Endodermal cell (in vitro differentiated cells): ENCODE measurements at regions not wholly inside any gene's neighbourhood (a gene's known extent, or its start where the extent isn't known, plus 50 kb on each side); places are given as distances from the start of the nearest gene placed in this dataset.

ENCODE experiments used
- DNase-seq: peaks from one replicate; pipeline ENCODE4 v3.0.0-alpha.2; 2017
- H3K27ac ChIP-seq: 2 replicates; pipeline ENCODE4 v1.5.1; 2013; ENCODE audit warnings: mild to moderate bottlenecking, low read depth, low read length, moderate library complexity
- H3K27me3 ChIP-seq: 2 replicates; pipeline ENCODE4 v1.6.1; 2013; ENCODE audit warnings: mild to moderate bottlenecking, low read length, moderate library complexity; ENCODE audit not compliant: insufficient read depth, control insufficient read depth, poor library complexity, severe bottlenecking
- H3K36me3 ChIP-seq: 2 replicates; pipeline ENCODE4 v1.7.0; 2013; ENCODE audit warnings: mild to moderate bottlenecking, low read length, moderate library complexity; ENCODE audit not compliant: control insufficient read depth, insufficient read depth
- H3K4me1 ChIP-seq: one replicate; pipeline ENCODE4 v1.7.0; 2013; ENCODE audit warnings: low read length; ENCODE audit not compliant: control insufficient read depth, insufficient read depth
- H3K4me3 ChIP-seq: 2 replicates; pipeline ENCODE4 v1.5.1; 2013; ENCODE audit warnings: mild to moderate bottlenecking, low read length, moderate library complexity
- H3K9ac ChIP-seq: 2 replicates; pipeline ENCODE4 v1.6.1; 2013; ENCODE audit warnings: mild to moderate bottlenecking, low read length, moderate library complexity; ENCODE audit not compliant: poor library complexity, severe bottlenecking; ENCODE audit errors: extremely low read depth
- H3K9me3 ChIP-seq: 2 replicates; pipeline ENCODE4 v1.6.1; 2013; ENCODE audit warnings: mild to moderate bottlenecking, low read length, moderate library complexity; ENCODE audit not compliant: control insufficient read depth
- H3K27ac Mint-ChIP-seq: 2 replicates; pipeline ENCODE4 v1.8.0; 2020; ENCODE audit warnings: mixed read lengths
- H3K27me3 Mint-ChIP-seq: 2 replicates; pipeline ENCODE4 v1.8.0; 2021; ENCODE audit warnings: mild to moderate bottlenecking, mixed read lengths; ENCODE audit not compliant: insufficient read depth
- H3K36me3 Mint-ChIP-seq: 2 replicates; pipeline ENCODE4 v1.8.0; 2020; ENCODE audit warnings: low read depth, mixed read lengths
- H3K4me1 Mint-ChIP-seq: 2 replicates; pipeline ENCODE4 v1.8.0; 2020; ENCODE audit warnings: mixed read lengths
- H3K4me3 Mint-ChIP-seq: 2 replicates; pipeline ENCODE4 v1.8.0; 2020; ENCODE audit warnings: mild to moderate bottlenecking, moderate library complexity, mixed read lengths
- H3K9me3 Mint-ChIP-seq: 2 replicates; pipeline ENCODE4 v1.8.0; 2020; ENCODE audit warnings: mild to moderate bottlenecking, mixed read lengths
- WGBS, 2 experiments: methylation state at CpG; one replicate each; pipeline versions ENCODE4 v1.1.5 to v1.1.7; 2013; ENCODE audit warnings: missing lambda C conversion rate in 2 of 2, mixed read lengths in 1 of 2; ENCODE audit not compliant: insufficient coverage in 1 of 2, insufficient read length in 1 of 2; 5-methylcytosine and 5-hydroxymethylcytosine counted together
- TF ChIP-seq, protein P1 (sequence below): fragments of 200-600 bp; sonication (generic); conservative IDR thresholded peaks from 2 replicates; pipeline ENCODE4 v1.5.0; 2021; ENCODE audit warnings: antibody characterized with exemption, mild to moderate bottlenecking

DNA sequence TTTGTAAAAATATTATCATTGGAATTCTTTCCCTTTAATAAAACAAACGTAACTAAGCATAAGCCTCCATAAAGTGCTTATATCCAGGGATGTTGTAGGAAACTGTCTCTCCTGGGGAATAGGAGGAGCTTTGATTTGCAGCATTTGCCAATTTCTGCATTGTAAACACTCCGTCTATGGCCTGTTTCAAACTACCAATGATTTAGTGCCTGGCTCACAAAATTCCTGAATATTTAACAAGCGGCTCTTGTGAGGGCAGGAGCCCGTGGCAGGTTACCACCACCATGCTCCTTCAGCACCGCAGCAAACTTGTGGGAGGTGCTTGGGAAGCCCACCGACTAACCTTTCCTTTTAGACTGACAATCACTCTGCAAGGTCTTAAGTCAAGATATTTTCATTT, 520.3 kb downstream of the SOX11 start:
- Mint-ChIP-seq H3K4me1 (no peaks in the 10 kb centered on the region), H3K4me3 (no peak overlapping the region), H3K27ac (no peak overlapping the region), H3K27me3 (no peaks in the 10 kb centered on the region), H3K36me3 (no peaks in the 10 kb centered on the region), H3K9me3 (no peaks in the 10 kb centered on the region)
- DNase-seq, result no peak
- Histone ChIP-seq H3K27me3 (no peaks in the 10 kb centered on the region), H3K27ac (no peak overlapping the region), H3K4me3 (no peak overlapping the region), H3K36me3 (no peaks in the 10 kb centered on the region), H3K9ac (no peak overlapping the region), H3K9me3 (no peaks in the 10 kb centered on the region), H3K4me1 (no peaks in the 10 kb centered on the region)
- 95 to 100% methylated on average over 1 to 6 of the region's 6 CpGs for WGBS, 2 experiments
- TF ChIP-seq, protein P1, sequence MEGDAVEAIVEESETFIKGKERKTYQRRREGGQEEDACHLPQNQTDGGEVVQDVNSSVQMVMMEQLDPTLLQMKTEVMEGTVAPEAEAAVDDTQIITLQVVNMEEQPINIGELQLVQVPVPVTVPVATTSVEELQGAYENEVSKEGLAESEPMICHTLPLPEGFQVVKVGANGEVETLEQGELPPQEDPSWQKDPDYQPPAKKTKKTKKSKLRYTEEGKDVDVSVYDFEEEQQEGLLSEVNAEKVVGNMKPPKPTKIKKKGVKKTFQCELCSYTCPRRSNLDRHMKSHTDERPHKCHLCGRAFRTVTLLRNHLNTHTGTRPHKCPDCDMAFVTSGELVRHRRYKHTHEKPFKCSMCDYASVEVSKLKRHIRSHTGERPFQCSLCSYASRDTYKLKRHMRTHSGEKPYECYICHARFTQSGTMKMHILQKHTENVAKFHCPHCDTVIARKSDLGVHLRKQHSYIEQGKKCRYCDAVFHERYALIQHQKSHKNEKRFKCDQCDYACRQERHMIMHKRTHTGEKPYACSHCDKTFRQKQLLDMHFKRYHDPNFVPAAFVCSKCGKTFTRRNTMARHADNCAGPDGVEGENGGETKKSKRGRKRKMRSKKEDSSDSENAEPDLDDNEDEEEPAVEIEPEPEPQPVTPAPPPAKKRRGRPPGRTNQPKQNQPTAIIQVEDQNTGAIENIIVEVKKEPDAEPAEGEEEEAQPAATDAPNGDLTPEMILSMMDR, result no peak

DNA sequence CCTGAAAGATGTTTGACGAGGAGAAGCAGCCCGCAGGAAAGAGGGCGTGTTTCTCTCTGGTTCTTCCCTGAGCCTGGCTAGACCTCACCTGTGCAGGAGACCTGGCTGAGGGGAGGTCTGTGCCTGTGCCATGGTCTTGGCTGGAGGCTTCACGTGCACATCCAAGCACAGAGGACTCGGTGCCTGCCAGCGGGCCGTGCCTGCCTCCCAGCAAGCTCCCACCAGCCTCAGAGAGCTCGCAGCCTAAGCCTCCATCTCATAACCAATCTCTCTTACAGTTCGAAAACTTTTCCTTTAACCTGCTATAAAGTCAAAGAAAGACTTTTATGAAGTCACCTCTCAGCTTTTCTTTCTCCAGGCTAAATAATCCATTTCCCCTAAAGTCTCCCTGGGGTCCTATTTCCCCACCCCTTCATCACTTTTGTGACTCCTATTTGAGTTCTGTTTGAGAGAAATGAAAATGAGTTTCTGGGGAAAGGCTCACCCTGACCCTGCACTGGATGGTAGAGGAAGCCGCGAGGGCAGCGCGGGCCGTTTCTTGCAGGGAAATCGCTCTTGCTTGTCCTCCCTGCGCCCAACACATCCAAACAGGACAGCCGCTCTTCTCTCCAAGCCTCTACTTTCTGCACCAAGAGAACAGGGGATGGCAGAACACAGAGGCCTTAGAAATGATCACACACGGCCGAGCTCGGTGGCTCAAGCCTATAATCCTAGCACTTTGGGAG, 521.0 kb downstream of the SOX11 start:
- no peaks in the 10 kb centered on the region for H3K27me3 ChIP-seq
- no peak overlapping the region for H3K9ac ChIP-seq
- no peak overlapping the region for H3K4me3 Mint-ChIP-seq
- H3K4me1 ChIP-seq, result no peaks in the 10 kb centered on the region
- no peaks in the 10 kb centered on the region for H3K4me1 Mint-ChIP-seq
- H3K4me3 ChIP-seq, result no peak overlapping the region
- no peaks in the 10 kb centered on the region for H3K36me3 ChIP-seq
- no peak overlapping the region for H3K27ac ChIP-seq
- H3K9me3 ChIP-seq, result no peaks in the 10 kb centered on the region
- no peaks in the 10 kb centered on the region for H3K9me3 Mint-ChIP-seq
- H3K27ac Mint-ChIP-seq, result no peak overlapping the region
- no peak for DNase-seq
- WGBS, 2 experiments, result 97 to 98% methylated on average over 12 to 20 of the region's 20 CpGs
- TF ChIP-seq, protein P1, result no peak
- H3K27me3 Mint-ChIP-seq, result no peaks in the 10 kb centered on the region
- no peaks in the 10 kb centered on the region for H3K36me3 Mint-ChIP-seq

DNA sequence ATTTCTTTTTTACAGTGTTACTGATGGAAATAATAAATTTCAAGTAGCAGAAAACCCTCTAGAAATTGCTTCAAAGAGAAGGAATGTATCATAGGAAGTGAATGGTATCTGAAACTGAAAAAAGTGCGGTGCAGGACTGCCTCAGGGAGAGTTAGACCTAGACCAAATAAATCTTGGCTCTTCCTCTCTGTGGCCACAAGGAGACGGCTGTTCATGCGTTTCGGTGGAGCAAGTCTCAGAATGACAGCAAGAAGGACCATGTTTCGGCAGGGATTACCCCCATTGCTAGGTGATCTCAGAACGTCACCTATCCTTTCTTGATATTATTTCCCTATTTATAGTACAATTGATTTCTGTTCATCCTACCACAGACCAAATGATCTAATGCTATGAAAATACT, 522.3 kb downstream of the SOX11 start:
- Histone ChIP-seq H3K4me1 (no peaks in the 10 kb centered on the region), H3K9ac (no peak overlapping the region), H3K27me3 (no peaks in the 10 kb centered on the region), H3K4me3 (no peak overlapping the region), H3K36me3 (no peaks in the 10 kb centered on the region), H3K9me3 (no peaks in the 10 kb centered on the region), H3K27ac (no peak overlapping the region)
- Mint-ChIP-seq H3K9me3 (no peaks in the 10 kb centered on the region), H3K4me3 (no peak overlapping the region), H3K36me3 (no peaks in the 10 kb centered on the region), H3K4me1 (no peaks in the 10 kb centered on the region), H3K27me3 (no peaks in the 10 kb centered on the region), H3K27ac (no peak overlapping the region)
- DNase-seq, result peak; percentile 49
- TF ChIP-seq, protein P1, result peak; percentile 62
- WGBS, 2 experiments, result 90% methylated on average over 5 to 6 of the region's 6 CpGs
